H9 (cell line): ENCODE measurements at regions not wholly inside any gene's neighbourhood (a gene's known extent, or its start where the extent isn't known, plus 50 kb on each side); places are given as distances from the start of the nearest gene placed in this dataset.

Experiments used
- DNase-seq: peaks from one replicate; pipeline ENCODE4 v3.0.0-alpha.2; 2017
- H2AFZ ChIP-seq: one replicate; pipeline ENCODE4 v1.6.1; 2013; ENCODE audit warnings: mild to moderate bottlenecking, low read length, control low read depth, moderate library complexity
- H2AK5ac ChIP-seq: 2 replicates; pipeline ENCODE4 v1.6.1; 2013; ENCODE audit warnings: low read length, control low read depth, mixed read lengths; ENCODE audit not compliant: insufficient read length
- H2BK120ac ChIP-seq: one replicate; pipeline ENCODE4 v1.6.1; 2013; ENCODE audit warnings: low read depth, mild to moderate bottlenecking, low read length, control low read depth, inconsistent platforms; ENCODE audit not compliant: poor library complexity, severe bottlenecking
- H2BK12ac ChIP-seq: 2 replicates; pipeline ENCODE4 v1.6.1; 2013; ENCODE audit warnings: low read length, control low read depth, mixed read lengths, low read depth; ENCODE audit not compliant: insufficient read length
- H2BK15ac ChIP-seq: 2 replicates; pipeline ENCODE4 v1.6.1; 2013; ENCODE audit warnings: low read depth, low read length, control low read depth
- H2BK20ac ChIP-seq: one replicate; pipeline ENCODE4 v1.6.1; 2013; ENCODE audit warnings: low read depth, mild to moderate bottlenecking, low read length, control low read depth, inconsistent platforms; ENCODE audit not compliant: poor library complexity, severe bottlenecking
- H2BK5ac ChIP-seq: 2 replicates; pipeline ENCODE4 v1.6.1; 2013; ENCODE audit warnings: low read length, control low read depth, mixed read lengths; ENCODE audit not compliant: insufficient read length
- H3K14ac ChIP-seq: 2 replicates; pipeline ENCODE4 v1.6.1; 2013; ENCODE audit warnings: low read length, control low read depth; ENCODE audit not compliant: insufficient read depth
- H3K18ac ChIP-seq: 2 replicates; pipeline ENCODE4 v1.6.1; 2013; ENCODE audit warnings: low read depth, mild to moderate bottlenecking, mixed read lengths, low read length, control low read depth; ENCODE audit not compliant: insufficient read length
- H3K23ac ChIP-seq: 2 replicates; pipeline ENCODE4 v1.6.1; 2013; ENCODE audit warnings: low read length, control low read depth, mixed read lengths, low read depth; ENCODE audit not compliant: insufficient read length
- H3K23me2 ChIP-seq: 2 replicates; pipeline ENCODE4 v1.6.1; 2013; ENCODE audit warnings: low read depth, mild to moderate bottlenecking, mixed read lengths, low read length, control low read depth; ENCODE audit not compliant: insufficient read length, poor library complexity, severe bottlenecking
- H3K27ac ChIP-seq: 2 replicates; pipeline ENCODE4 v1.5.1; 2013; ENCODE audit warnings: low read length, control low read depth, mixed read lengths, low read depth; ENCODE audit not compliant: insufficient read length
- H3K27me3 ChIP-seq: 2 replicates; pipeline ENCODE4 v1.6.1; 2013; ENCODE audit warnings: low read length, control low read depth, inconsistent platforms; ENCODE audit not compliant: insufficient read depth
- H3K4ac ChIP-seq: 2 replicates; pipeline ENCODE4 v1.6.1; 2013; ENCODE audit warnings: low read depth, mild to moderate bottlenecking, control low read depth, inconsistent platforms, low read length, moderate library complexity
- H3K4me1 ChIP-seq: 2 replicates; pipeline ENCODE4 v1.6.1; 2013; ENCODE audit warnings: low read length, control low read depth, inconsistent platforms; ENCODE audit not compliant: insufficient read depth
- H3K4me2 ChIP-seq: 2 replicates; pipeline ENCODE4 v1.6.1; 2013; ENCODE audit warnings: low read length, control low read depth, mixed read lengths; ENCODE audit not compliant: insufficient read length, insufficient read depth
- H3K56ac ChIP-seq: 2 replicates; pipeline ENCODE4 v1.6.1; 2013; ENCODE audit warnings: low read depth, mild to moderate bottlenecking, mixed read lengths, low read length, control low read depth; ENCODE audit not compliant: insufficient read length
- H3K79me1 ChIP-seq: 2 replicates; pipeline ENCODE4 v1.6.1; 2013; ENCODE audit warnings: low read depth, mild to moderate bottlenecking, moderate library complexity, low read length, control low read depth, inconsistent platforms; ENCODE audit not compliant: insufficient read depth, poor library complexity, severe bottlenecking
- H3K79me2 ChIP-seq: 2 replicates; pipeline ENCODE4 v1.6.1; 2013; ENCODE audit warnings: low read length, control low read depth, inconsistent platforms; ENCODE audit not compliant: insufficient read depth
- H3K9ac ChIP-seq: 2 replicates; pipeline ENCODE4 v1.6.1; 2013; ENCODE audit warnings: low read length, control low read depth, mixed read lengths; ENCODE audit not compliant: insufficient read length; ENCODE audit errors: extremely low read depth
- H3K9me3 ChIP-seq: one replicate; pipeline ENCODE4 v1.6.1; 2013; ENCODE audit warnings: low read depth, low read length, inconsistent platforms; ENCODE audit not compliant: control insufficient read depth
- H3T11ph ChIP-seq: one replicate; pipeline ENCODE4 v1.6.1; 2013; ENCODE audit warnings: mild to moderate bottlenecking, low read length, control low read depth, inconsistent platforms
- H4K20me1 ChIP-seq: one replicate; pipeline ENCODE4 v1.6.1; 2013; ENCODE audit not compliant: control insufficient read depth, insufficient read length, insufficient read depth
- H4K5ac ChIP-seq: 2 replicates; pipeline ENCODE4 v1.6.1; 2013; ENCODE audit warnings: low read depth, mild to moderate bottlenecking, mixed read lengths, low read length, control low read depth; ENCODE audit not compliant: insufficient read length
- H4K8ac ChIP-seq: replicated peaks from 2 replicates; pipeline ENCODE4 v1.6.1; 2013; ENCODE audit warnings: low read length, control low read depth, mixed read lengths, low read depth; ENCODE audit not compliant: insufficient read length
- H4K91ac ChIP-seq: 2 replicates; pipeline ENCODE4 v1.6.1; 2013; ENCODE audit warnings: low read depth, mild to moderate bottlenecking, moderate library complexity, mixed read lengths, low read length, control low read depth; ENCODE audit not compliant: insufficient read length
- H3K27ac Mint-ChIP-seq, 3 experiments: 2 replicates in 2 of 3; 3 replicates in 1 of 3; pipeline ENCODE4 v1.8.0; 2020 to 2021; ENCODE audit warnings: mixed read lengths in 3 of 3, mild to moderate bottlenecking in 1 of 3, moderate library complexity in 1 of 3
- H3K27me3 Mint-ChIP-seq: 2 replicates; pipeline ENCODE4 v1.8.0; 2021; ENCODE audit warnings: low read depth, mild to moderate bottlenecking, moderate library complexity, mixed read lengths
- H3K36me3 Mint-ChIP-seq, 3 experiments: 2 replicates in 2 of 3; 3 replicates in 1 of 3; pipeline ENCODE4 v1.8.0; 2020 to 2021; ENCODE audit warnings: low read depth in 3 of 3, mixed read lengths in 3 of 3; ENCODE audit not compliant: insufficient read depth in 1 of 3
- H3K4me1 Mint-ChIP-seq, 2 experiments: 2 replicates each; pipeline ENCODE4 v1.8.0; 2020; ENCODE audit warnings: mixed read lengths in 2 of 2
- H3K4me3 Mint-ChIP-seq, 2 experiments: 2 replicates in 1 of 2; 3 replicates in 1 of 2; pipeline ENCODE4 v1.8.0; 2020 to 2021; ENCODE audit warnings: mild to moderate bottlenecking in 2 of 2, mixed read lengths in 2 of 2, moderate library complexity in 1 of 2
- H3K9me3 Mint-ChIP-seq, 2 experiments: 2 replicates in 1 of 2; 3 replicates in 1 of 2; pipeline ENCODE4 v1.8.0; 2020; ENCODE audit warnings: mild to moderate bottlenecking in 2 of 2, mixed read lengths in 2 of 2, moderate library complexity in 1 of 2
- CTCF ChIP-seq: fragments of 200-600 bp; sonication (generic); conservative IDR thresholded peaks from 3 replicates; pipeline ENCODE4 v1.8.0; 2021; ENCODE audit warnings: antibody characterized with exemption, mild to moderate bottlenecking
- WGBS: extraction: QIAGEN DNeasy Blood & Tissue Kit; methylation state at CpG from one replicate; pipeline ENCODE4 v1.1.7; 2013; ENCODE audit warnings: missing lambda C conversion rate, low lambda C conversion rate, mixed read lengths; ENCODE audit not compliant: insufficient read length; ENCODE audit errors: extremely low coverage; 5-methylcytosine and 5-hydroxymethylcytosine counted together

- H2BK120ac ChIP-seq = no peak overlapping the region
- no peaks in the 10 kb centered on the region; the same call in 1 of the 2 replicates for H3K4me1 ChIP-seq
- no peak overlapping the region for H3K27ac Mint-ChIP-seq
Measured at GRCh38 chr1:244199902-244200301, 148.8 kb downstream of the ZBTB18 start.

More at GRCh38 chr1:244199902-244200301, 148.8 kb downstream of the ZBTB18 start:
- no peaks in the 10 kb centered on the region; the same call in 1 of the 2 replicates for H3K27me3 Mint-ChIP-seq
- H3T11ph ChIP-seq = no peak overlapping the region
- H3K4me2 ChIP-seq = no peak overlapping the region
- H2BK5ac ChIP-seq = no peak overlapping the region
- no peak overlapping the region for H3K4me3 Mint-ChIP-seq
- no peak overlapping the region for H3K23ac ChIP-seq
- H4K8ac ChIP-seq = no peak overlapping the region
- no peaks in the 10 kb centered on the region for H3K79me2 ChIP-seq
- no peaks in the 10 kb centered on the region for H3K79me1 ChIP-seq
- no peaks in the 10 kb centered on the region for H3K36me3 Mint-ChIP-seq
- no peaks in the 10 kb centered on the region for H3K23me2 ChIP-seq
- no peak overlapping the region for H2BK15ac ChIP-seq
- H3K9me3 ChIP-seq = no peaks in the 10 kb centered on the region
- no peak overlapping the region for H3K56ac ChIP-seq
- H2BK12ac ChIP-seq = no peak overlapping the region
- H3K27ac ChIP-seq = no peak overlapping the region
- H3K4me1 Mint-ChIP-seq = peaks cover 9 to 12% of the 10 kb centered on the region in 2 experiments
- H3K9me3 Mint-ChIP-seq = no peaks in the 10 kb centered on the region
- no peak overlapping the region for H4K91ac ChIP-seq
- no CpG with 5 or more reads among the region's 4 CpGs for WGBS
- H3K9ac ChIP-seq = no peak overlapping the region
- H2AK5ac ChIP-seq = no peak overlapping the region
- DNase-seq = no peak
- no peaks in the 10 kb centered on the region for H3K27me3 ChIP-seq
- no peak overlapping the region for H3K4ac ChIP-seq
- no peak for TF ChIP-seq CTCF
- no peak overlapping the region for H2AFZ ChIP-seq
- no peaks in the 10 kb centered on the region for H4K20me1 ChIP-seq
- no peak overlapping the region for H3K18ac ChIP-seq
- H3K14ac ChIP-seq = no peak overlapping the region
- H2BK20ac ChIP-seq = no peak overlapping the region
- H4K5ac ChIP-seq = no peak overlapping the region
